ENCODE measurements at regions not wholly inside any gene's neighbourhood (a gene's known extent, or its start where the extent isn't known, plus 50 kb on each side); places are given as distances from the start of the nearest gene placed in this dataset.
"Not testable (repeated sequence)": the region's sequence is repeated elsewhere in the genome, so short reads cannot be mapped to it uniquely, and the experiment has no call there.

- TF ChIP-seq CTCF, POLR2A (IDR thresholded peaks at IDR 0.05): not testable (repeated sequence)
Measured at GRCh38 chr6:120358535-120358934, 975.7 kb downstream of the TBC1D32 start.

Data from uterus (tissue), 2 donors.